Amniotic stem cell (primary cell): ENCODE measurements at regions not wholly inside any gene's neighbourhood (a gene's known extent, or its start where the extent isn't known, plus 50 kb on each side); places are given as distances from the start of the nearest gene placed in this dataset.
"Not testable (repeated sequence)": the region's sequence is repeated elsewhere in the genome, so short reads cannot be mapped to it uniquely, and the experiment has no call there.

Experiments used
- DNase-seq: peaks from one replicate; lab custom pipeline; 2025; lab: John Stamatoyannopoulos, UW

DNA sequence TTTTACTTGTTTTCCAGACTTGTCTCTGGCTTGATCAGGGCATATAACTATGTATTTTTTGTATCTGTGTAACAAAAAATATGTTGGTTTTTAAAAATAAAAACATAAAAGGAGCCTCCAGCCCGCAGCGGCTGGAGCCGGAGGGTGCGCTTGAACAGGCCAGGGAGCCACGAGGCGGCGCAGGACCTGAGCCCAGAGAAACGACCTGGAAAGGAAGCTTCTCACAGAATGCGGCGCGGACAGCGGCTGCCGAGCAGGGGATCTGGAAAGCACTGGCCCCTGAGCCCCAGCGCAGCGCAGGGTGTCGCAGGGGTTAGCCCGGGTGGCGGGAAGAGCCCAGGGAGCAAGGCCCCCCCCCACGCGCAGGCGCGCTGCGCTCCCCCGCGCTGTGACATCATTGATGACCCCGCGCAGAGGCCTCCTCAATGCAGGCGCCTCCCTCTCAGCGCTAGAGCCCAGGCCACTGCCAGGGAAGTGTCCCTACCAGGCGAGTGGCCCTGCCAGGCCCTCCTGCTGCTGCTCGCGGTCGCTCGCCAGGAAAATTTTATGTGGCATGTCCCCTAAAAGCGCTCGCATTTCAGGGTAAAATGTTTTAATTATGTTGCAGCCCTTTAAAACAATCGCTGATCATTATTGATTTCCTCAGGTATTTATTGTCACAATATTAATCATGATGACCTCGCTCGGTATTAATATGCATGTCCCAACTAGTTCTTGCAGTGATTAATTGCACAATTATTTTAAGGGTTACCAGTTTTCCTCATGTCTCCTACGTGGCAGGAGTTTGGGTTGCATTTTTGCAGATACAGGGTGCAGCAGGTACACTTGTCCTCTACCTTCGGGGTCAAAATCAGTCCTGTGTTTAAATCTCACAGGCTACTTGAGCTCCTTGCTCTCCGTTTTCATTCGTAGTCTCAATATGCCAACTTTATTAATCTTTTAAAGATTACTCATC, 134.2 kb downstream of the USP22 start:
- no peak for DNase-seq

- no peak for DNase-seq
Observed at GRCh38 chr17:20914658-20915057, 128.2 kb downstream of the USP22 start.

DNA sequence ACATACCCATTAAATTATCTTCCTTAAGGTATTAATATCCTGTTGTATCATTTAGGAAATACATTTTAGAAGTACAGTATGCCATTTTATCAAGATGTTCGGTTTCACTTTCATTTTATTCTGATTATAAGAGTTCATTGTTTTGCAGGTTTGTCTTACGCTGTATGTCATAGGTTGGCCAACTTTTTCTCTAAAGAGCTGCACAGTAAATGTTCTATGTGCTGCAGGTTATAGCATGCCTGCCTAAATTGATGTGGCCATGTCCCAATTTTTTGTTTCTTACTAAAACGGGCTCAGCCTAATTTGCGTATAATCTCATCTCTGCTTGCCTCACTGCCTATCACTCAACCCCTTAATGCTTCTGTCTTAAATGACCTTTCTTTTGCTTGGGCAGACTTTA, 126.4 kb downstream of the USP22 start:
- no peak for DNase-seq

DNA sequence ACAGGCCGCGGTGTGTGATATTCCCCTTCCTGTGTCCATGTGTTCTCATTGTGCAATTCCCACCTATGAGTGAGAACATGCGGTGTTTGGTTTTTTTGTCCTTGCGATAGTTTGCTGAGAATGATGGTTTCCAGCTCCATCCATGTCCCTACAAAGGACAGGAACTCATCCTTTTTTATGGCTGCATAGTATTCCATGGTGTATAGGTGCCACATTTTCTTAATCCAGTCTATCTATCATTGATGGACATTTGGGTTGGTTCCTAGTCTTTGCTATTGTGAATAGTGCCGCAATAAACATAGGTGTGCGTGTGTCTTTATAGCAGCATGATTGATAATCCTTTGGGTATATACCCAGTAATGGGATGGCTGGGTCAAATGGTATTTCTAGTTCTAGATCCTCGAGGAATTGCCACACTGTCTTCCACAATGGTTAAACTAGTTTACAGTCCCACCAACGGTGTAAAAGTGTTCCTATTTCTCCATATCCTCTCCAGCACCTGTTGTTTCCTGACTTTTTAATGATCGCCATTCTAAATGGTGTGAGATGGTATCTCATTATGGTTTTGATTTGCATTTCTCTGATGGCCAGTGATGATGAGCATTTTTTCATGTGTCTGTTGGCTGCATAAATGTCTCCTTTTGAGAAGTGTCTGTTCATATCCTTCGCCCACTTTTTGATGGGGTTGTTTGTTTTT, 125.1 kb downstream of the USP22 start:
- not testable (repeated sequence) for DNase-seq

DNA sequence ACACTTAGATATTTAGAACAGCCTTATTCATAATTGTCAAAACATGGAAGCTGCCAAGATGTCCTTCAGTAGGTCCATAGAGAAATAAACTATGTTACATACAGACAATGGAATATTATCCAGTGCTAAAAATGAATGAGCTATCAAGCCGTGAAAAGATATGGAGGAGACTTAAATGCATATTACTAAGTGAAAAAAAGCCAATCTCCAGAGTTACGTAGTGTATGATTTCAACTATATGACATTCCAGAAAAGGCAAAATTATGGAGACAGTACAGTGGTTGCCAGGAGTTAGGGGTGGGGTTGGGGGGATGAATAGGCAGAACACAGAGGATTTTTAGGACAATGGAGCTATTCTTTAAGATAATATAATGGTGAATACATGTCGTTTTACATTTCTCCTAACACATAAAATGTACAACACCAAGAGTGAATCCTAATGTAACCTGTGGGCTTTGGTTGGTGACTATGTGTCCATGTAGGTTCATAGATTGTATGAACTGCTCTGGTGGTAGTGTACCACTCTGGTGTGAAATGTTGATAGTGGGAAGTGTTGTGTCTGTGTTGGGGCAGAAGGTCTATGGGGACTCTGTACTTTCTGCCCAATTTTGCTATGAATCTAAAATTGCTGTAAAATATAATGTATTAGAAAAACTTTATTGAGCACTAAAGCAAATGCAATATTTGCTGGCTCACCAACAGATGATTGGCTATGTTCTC, 122.6 kb downstream of the USP22 start:
- DNase-seq = no peak

DNA sequence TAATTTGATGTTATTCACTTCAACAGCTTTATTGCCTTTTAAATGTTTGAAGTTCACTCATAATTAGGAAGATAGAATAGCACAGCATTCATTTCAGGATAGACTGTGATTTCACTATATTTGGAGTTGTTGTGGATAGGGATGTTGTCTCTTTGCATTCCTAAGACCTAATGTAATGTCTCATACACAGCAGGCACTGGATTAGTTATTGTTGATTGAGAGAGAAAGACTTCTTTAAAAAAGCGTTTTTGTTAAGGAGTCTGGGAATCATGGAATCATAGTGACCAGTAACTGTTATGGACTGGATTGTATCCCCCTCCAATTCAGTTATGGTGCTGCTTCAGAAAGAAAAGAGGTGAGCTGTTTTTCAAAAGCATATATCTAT, 122.0 kb downstream of the USP22 start:
- DNase-seq = no peak

- DNase-seq = no peak
Observed at GRCh38 chr17:20922128-20922670, 120.6 kb downstream of the USP22 start.

DNA sequence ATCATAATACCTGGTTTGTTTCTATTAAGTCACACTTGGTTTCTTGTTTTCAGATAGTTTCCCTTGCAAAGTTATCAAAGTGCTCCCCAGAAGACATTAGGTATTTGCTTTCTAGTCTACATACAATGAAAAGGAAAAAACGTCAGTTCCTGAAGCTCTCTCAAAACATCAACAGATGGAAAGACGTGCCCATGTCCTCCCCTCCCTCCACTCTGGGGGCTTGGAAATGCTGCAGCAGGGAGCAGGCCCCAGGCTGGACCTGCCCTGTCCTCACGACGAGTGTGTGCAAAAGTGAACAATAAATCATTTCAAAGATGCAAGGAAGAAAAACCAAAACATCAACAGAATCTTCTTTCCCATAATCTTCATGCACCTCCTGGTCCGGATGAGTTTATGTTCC, 118.5 kb downstream of the USP22 start:
- no peak for DNase-seq

DNA sequence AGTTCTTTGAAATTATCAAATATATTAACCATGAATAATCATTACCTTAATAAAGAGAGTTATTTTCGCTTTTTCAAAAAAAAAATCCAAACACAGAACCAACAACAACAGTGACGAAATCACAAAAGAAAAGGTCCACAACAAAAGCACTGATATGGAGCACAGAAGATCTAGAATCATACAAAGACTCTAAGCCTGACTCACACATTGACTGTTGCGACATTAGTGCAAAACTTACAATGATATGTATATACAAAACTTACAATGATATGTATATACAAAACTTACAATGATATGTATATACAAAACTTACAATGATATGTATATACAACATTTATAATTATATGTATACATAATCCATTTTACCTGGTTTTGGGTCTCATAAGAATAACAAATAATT, 117.7 kb downstream of the USP22 start:
- no peak for DNase-seq

GRCh38 chr17:20925954-20926353, 116.9 kb downstream of the USP22 start:
- no peak for DNase-seq

DNA sequence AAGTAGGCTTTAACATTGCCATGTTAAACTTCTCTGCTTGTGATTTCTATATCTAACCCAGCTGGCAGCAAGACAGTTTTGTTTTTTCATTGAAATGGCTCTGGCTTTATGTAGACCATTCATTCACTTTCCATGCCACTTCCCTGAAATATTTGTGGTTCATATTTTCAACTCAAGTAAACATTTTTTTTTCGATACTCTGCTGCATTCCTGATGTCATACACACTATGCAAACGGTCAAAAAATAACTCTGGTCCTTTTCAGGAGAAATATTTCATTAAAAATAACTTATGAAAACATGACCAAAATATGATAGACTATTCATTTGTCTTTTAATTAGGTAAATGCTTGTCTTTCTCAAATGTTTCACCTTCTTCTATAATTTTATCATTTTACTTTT, 116.3 kb downstream of the USP22 start:
- DNase-seq = no peak

DNA sequence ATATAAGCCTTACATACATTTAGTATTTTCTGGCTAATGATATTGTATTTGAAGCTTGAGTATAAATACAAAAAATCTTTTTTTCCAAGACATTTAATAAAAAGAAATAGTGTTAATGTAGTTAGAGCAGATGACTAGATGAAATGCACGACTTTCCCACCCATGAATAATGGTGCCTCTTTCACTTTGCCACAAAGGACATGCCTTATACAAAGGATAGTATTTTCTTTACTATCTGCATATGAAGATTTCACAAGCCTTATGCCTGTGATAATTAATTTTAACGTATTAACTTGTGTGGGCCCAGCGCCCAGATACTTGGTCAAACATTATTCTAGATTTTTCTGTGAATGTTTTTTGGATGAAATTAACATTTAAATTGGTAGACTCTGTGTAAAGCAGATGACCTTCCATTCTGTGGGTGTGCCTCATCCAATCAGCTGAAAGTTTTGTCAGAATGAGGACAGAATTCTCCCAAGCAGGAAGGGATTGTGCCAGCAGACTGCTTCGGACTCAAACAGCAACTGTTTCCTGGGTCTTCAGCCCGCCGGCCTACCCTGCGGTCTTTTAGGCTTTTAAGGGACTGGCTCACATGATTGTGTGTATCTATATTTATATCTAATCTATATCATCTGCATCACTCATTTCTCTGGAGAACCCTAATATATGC, 115.4 kb downstream of the USP22 start:
- no peak for DNase-seq

DNA sequence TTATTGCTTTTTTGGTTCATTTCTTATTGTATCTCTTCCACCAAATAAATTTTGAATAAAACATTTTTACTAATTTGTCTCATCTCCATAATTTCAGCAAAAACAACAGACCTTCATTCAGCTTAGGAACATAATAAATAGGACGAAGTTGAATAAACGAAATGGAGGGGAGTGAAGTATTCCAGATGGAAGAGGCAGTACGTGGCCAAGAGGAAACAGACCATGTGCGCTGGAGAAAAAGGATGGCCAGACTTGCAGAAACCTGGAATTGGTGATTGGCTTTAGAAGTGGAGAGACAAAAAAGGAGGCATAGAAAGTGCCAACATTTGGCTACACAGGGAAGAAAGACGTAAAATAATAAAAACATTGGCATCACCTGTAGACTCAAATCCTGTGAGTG, 113.5 kb downstream of the USP22 start:
- DNase-seq = no peak

- DNase-seq = no peak
Observed at GRCh38 chr17:20930081-20930760, 112.6 kb downstream of the USP22 start.

DNA sequence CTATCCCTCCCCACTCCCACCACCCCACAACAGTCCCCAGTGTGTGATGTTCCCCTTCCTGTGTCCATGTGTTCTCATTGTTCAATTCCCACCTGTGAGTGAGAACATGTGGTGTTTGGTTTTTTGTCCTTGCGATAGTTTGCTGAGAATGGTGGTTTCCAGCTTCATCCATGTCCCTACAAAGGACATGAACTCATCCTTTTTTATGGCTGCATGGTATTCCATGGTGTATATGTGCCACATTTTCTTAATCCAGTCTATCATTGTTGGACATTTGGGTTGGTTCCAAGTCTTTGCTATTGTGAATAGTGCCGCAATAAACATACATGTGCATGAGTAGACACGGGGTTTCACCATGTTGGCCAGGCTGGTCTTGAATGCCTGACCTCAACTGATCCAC, 109.8 kb downstream of the USP22 start:
- DNase-seq = not testable (repeated sequence)

GRCh38 chr17:20934288-20934687, 108.5 kb downstream of the USP22 start:
- no peak for DNase-seq

- DNase-seq = peak; percentile 48
Observed at GRCh38 chr17:20935740-20936139, 107.1 kb downstream of the USP22 start.

GRCh38 chr17:20938244-20938643, 104.6 kb downstream of the USP22 start:
- DNase-seq = no peak

- no peak for DNase-seq
Observed at GRCh38 chr17:20938988-20939615, 103.7 kb downstream of the USP22 start.

DNA sequence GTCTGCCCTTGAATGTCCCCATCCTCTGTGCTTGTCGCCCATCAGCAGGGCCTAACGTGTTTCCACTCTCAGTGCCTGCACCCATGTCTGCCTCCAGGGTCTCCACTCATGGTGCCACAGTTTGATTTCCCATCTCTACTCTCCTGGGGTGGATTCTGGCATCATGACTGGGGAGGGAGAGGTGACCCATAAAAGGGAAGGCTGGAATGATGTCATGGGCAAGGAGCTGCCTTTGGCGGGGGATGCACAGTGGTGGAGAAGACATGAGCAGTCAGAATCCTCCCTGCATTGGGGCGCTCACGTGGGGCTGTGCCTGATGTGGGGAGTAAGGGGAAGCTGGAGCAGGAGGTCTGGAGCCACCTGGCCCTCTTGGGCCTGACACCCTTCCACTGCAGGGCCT, 100.9 kb downstream of the USP22 start:
- DNase-seq = no peak
